ENCODE measurements at regions not wholly inside any gene's neighbourhood (a gene's known extent, or its start where the extent isn't known, plus 50 kb on each side); places are given as distances from the start of the nearest gene placed in this dataset.

DNA sequence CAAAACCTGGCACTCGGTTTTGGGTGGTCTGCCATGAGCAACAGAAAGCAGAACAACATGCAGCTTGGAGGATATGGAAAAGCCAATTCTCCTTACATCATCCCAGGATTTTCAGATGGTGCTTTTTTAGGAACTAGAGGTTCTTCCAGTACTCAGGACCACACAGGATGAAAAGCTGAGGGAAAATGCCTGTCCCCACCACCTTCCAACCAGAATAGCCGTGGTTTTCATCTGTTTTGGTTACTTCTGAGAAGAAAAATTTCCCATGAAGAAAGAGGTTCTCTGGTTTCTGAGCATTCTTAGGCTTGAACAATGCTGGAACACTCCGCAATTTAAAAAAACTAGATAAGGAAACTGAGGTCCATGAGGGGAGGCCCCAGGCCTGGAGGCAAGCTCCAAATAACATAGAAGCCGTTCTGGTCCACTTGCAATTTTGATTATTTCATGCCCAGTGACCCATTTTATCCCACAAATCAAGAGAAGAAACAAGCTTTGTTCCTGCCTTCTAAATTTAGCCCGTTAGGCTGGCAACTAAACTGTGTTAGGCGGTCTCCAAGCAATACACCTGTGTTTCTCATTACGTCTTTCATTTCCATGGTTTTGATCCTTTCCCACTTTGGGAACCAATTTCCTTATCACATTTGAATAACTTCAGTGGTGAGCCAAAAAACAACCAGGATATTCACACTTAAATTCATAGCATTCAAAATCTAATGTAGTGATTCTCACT is 79.2 kb upstream of the SPIN1 start:
- DNase-seq (ENCODE audit: extremely low spot score in 2 of 2), result no peak
- no peaks in the 10 kb centered on the region for H3K36me3 ChIP-seq
- intact Hi-C loops (cut with DNase I), result no loop called here
- TF ChIP-seq POLR2A (IDR thresholded peaks at IDR 0.05) (no peak), POLR2AphosphoS5 (IDR thresholded peaks at IDR 0.05; ENCODE audit: insufficient read depth in 1 of 2, low read depth in 1 of 2) (no peak)
- TF ChIP-seq, protein P1, sequence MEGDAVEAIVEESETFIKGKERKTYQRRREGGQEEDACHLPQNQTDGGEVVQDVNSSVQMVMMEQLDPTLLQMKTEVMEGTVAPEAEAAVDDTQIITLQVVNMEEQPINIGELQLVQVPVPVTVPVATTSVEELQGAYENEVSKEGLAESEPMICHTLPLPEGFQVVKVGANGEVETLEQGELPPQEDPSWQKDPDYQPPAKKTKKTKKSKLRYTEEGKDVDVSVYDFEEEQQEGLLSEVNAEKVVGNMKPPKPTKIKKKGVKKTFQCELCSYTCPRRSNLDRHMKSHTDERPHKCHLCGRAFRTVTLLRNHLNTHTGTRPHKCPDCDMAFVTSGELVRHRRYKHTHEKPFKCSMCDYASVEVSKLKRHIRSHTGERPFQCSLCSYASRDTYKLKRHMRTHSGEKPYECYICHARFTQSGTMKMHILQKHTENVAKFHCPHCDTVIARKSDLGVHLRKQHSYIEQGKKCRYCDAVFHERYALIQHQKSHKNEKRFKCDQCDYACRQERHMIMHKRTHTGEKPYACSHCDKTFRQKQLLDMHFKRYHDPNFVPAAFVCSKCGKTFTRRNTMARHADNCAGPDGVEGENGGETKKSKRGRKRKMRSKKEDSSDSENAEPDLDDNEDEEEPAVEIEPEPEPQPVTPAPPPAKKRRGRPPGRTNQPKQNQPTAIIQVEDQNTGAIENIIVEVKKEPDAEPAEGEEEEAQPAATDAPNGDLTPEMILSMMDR (IDR thresholded peaks at IDR 0.05), result no peak
- H3K27ac ChIP-seq, result no peak overlapping the region
- H3K4me3 ChIP-seq, result no peak overlapping the region
- H3K27me3 ChIP-seq, result no peaks in the 10 kb centered on the region
- no peaks in the 10 kb centered on the region for H3K4me1 ChIP-seq
- H3K9me3 ChIP-seq, result no peaks in the 10 kb centered on the region

DNA sequence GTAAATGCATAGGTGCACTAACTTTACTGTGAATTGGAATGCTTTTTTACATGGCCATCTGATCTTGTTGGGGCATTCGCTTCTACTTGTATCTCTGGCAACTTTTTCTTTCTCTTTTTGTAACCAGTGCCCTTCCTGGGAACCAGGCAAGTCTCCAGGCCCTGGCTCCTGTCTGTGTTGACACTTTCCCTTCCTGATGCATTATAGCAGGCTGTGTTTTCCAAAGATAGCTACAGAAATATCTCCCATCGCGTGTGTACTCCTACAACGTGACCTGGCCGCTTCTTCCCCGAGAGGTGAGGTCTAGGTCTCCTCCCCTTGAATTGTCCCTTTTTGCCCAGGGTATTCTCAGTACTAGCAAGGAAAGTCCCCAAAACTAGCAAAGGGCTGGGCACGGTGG is 81.1 kb upstream of the SPIN1 start:
- H3K9me3 ChIP-seq, result no peaks in the 10 kb centered on the region
- no peak for DNase-seq (ENCODE audit: extremely low spot score in 2 of 2)
- H3K36me3 ChIP-seq, result no peaks in the 10 kb centered on the region
- no peak overlapping the region for H3K27ac ChIP-seq
- intact Hi-C loops (cut with DNase I), result no loop called here
- no peaks in the 10 kb centered on the region for H3K27me3 ChIP-seq
- H3K4me3 ChIP-seq, result no peak overlapping the region
- TF ChIP-seq POLR2AphosphoS5 (IDR thresholded peaks at IDR 0.05; ENCODE audit: insufficient read depth in 1 of 2, low read depth in 1 of 2), result no peak
- TF ChIP-seq, protein P1 (IDR thresholded peaks at IDR 0.05), result no peak
- TF ChIP-seq POLR2A (IDR thresholded peaks at IDR 0.05), result no peak
- no peaks in the 10 kb centered on the region for H3K4me1 ChIP-seq

DNA sequence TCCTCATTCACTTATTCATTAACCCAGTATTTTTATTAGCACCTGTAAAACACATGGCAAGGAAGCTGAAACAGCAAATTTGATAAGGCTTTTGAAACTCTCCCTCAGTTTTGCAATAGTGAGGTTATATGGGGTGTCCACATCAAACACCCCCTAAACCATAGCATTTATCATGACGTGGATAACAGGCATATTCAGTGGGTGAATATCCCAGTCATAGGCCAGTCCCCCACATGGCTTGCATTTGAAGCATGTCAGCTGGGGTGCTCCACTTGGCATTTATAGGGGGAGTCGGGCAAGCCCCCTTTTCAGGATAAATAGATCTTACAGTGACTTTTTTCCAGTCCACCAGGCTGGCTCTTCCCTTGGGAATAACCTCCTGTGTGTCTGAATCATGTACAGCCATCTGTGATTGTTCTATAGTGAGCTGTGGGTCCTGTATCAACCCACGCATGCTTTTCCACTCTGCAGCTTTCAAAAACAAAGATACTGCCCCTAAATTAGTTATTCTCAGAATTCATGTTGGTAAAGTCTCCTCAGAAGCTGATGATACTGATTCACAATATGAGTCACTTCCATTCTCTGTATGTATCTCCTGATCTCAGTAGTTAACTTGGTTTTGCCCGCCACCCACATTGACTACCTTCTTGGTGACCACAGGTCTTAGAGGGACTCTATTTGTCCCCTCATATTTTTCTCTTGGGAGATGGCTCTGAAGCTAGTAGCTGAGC is 84.4 kb upstream of the SPIN1 start:
- Histone ChIP-seq H3K27me3 (no peaks in the 10 kb centered on the region), H3K36me3 (no peaks in the 10 kb centered on the region), H3K4me3 (no peak overlapping the region), H3K4me1 (no peaks in the 10 kb centered on the region), H3K9me3 (no peaks in the 10 kb centered on the region), H3K27ac (no peak overlapping the region)
- DNase-seq (ENCODE audit: extremely low spot score in 2 of 2), result no peak
- TF ChIP-seq POLR2A (IDR thresholded peaks at IDR 0.05) (no peak), POLR2AphosphoS5 (IDR thresholded peaks at IDR 0.05; ENCODE audit: insufficient read depth in 1 of 2, low read depth in 1 of 2) (no peak)
- TF ChIP-seq, protein P1 (IDR thresholded peaks at IDR 0.05), result no peak
- intact Hi-C loops (cut with DNase I), result no loop called here

DNA sequence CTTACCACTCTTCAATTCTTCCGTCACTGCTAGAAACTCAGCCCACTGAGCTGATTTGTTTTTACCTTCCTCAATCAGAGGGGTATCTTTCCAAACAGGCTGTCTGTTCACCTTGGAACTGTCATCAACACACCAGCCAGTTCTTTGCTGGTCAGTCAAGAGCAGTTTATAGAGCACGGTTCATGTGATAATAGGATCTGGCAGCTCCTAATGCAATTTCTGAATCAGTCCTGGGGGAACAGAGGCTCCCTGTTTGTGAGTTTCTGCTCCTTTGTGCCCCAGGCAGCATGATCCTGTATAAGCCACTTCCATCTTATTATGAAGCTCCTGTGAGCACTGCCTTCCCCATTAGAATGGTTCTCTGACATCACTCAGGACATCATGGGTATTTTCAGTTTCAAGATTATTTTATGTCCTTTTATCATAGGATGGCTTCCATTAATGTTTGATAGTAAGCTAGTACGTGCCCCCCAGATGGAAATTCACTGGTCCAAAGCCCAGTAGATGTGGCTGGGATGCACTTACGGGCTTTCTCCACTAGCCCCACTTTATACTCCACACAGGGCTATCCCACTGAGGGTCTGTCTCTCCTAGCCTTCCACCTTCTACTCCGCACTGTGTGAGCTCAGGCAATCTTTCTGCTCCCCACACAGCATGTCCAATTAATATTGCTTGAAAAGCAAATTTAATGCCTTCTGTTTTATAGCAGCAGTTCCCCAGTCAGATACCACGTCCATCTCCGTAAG is 85.5 kb upstream of the SPIN1 start:
- Histone ChIP-seq H3K36me3 (no peaks in the 10 kb centered on the region), H3K27me3 (no peaks in the 10 kb centered on the region), H3K9me3 (no peaks in the 10 kb centered on the region), H3K4me3 (no peak overlapping the region), H3K4me1 (no peaks in the 10 kb centered on the region), H3K27ac (no peak overlapping the region)
- TF ChIP-seq POLR2AphosphoS5 (IDR thresholded peaks at IDR 0.05; ENCODE audit: insufficient read depth in 1 of 2, low read depth in 1 of 2) (no peak), POLR2A (IDR thresholded peaks at IDR 0.05) (no peak)
- TF ChIP-seq, protein P1 (IDR thresholded peaks at IDR 0.05), result no peak
- no peak for DNase-seq (ENCODE audit: extremely low spot score in 2 of 2)
- intact Hi-C loops (cut with DNase I), result no loop called here
